ENCODE measurements at regions not wholly inside any gene's neighbourhood (a gene's known extent, or its start where the extent isn't known, plus 50 kb on each side); places are given as distances from the start of the nearest gene placed in this dataset.

DNA sequence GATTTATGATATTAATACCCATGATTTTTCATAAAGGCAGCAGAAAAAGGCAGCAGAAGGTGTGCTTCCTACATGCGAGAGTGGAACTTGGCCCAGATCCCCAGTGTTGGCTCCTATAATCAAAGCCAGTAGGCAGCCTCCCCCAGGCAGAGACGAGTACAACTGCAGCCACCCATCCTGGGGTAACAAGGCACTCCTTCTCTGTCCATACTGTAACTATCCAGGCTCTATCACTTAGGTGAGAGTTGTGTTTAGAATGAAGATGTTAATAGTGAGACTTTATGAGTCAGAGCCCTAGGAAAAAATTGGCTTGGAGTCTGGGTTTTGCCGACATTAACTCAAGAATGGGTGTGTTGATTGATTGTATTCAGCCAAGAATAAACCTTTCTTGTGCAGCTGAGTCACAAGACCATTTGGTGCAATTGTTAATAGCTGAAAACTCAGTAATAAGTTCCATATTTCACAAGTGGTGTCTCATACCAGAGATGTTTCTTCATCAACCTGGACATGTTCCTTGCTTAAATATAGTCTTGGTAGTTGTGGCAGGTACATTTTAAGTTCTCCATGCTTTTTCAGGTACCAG is 322.3 kb downstream of the DUSP10 start:
- H3K27ac ChIP-seq (ENCODE audit: low read depth in 2 of 2, low read length in 1 of 2): peak overlapping the region; percentile 32 to 81
- no peaks in the 10 kb centered on the region for H3K27me3 ChIP-seq (ENCODE audit: insufficient read depth)
- TF ChIP-seq, protein P1, sequence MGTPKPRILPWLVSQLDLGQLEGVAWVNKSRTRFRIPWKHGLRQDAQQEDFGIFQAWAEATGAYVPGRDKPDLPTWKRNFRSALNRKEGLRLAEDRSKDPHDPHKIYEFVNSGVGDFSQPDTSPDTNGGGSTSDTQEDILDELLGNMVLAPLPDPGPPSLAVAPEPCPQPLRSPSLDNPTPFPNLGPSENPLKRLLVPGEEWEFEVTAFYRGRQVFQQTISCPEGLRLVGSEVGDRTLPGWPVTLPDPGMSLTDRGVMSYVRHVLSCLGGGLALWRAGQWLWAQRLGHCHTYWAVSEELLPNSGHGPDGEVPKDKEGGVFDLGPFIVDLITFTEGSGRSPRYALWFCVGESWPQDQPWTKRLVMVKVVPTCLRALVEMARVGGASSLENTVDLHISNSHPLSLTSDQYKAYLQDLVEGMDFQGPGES (IDR thresholded peaks at IDR 0.05; ENCODE audit: low read depth, low read length): no peak
- TF ChIP-seq NRF1 (IDR thresholded peaks at IDR 0.05; ENCODE audit: low read depth, low read length) (no peak), FOXJ3 (CRISPR knock-in tag; IDR thresholded peaks at IDR 0.05) (no peak), EP300 (IDR thresholded peaks at IDR 0.05; ENCODE audit: borderline replicate concordance in 1 of 2, low read depth in 1 of 2, low read length in 1 of 2) (peak; percentile 14 to 53; a peak in 3 of 4 replicates), FOSL2 (IDR thresholded peaks at IDR 0.05; ENCODE audit: borderline replicate concordance, low read depth) (peak; percentile 63), SMC3 (IDR thresholded peaks at IDR 0.05; ENCODE audit: low read depth, low read length) (no peak), TAF1 (IDR thresholded peaks at IDR 0.05; ENCODE audit: borderline replicate concordance, low read depth, low read length) (no peak), MEF2A (IDR thresholded peaks at IDR 0.05; ENCODE audit: borderline replicate concordance, low read depth) (0 out of 2 replicates have a peak, but pooled peaks have one; percentile 32), YY1 (IDR thresholded peaks at IDR 0.05; ENCODE audit: low read depth) (no peak), GATA2 (CRISPR knock-in tag; IDR thresholded peaks at IDR 0.05) (no peak), JUND (IDR thresholded peaks at IDR 0.05) (peak; percentile 65), RAD21 (IDR thresholded peaks at IDR 0.05; ENCODE audit: low read length) (no peak), ELF1 (IDR thresholded peaks at IDR 0.05) (no peak), TEAD4 (IDR thresholded peaks at IDR 0.05; ENCODE audit: borderline replicate concordance, insufficient read depth) (no peak), NFIC (IDR thresholded peaks at IDR 0.05; ENCODE audit: borderline replicate concordance) (peak; percentile 81), TCF12 (IDR thresholded peaks at IDR 0.05) (peak; percentile 87), RFX5 (IDR thresholded peaks at IDR 0.05; ENCODE audit: low read length) (no peak), EZH2phosphoT487 (IDR thresholded peaks at IDR 0.05; ENCODE audit: borderline replicate concordance, low read depth) (no peak), SIN3A (IDR thresholded peaks at IDR 0.05; ENCODE audit: borderline replicate concordance, low read depth, low read length) (no peak)
- TF ChIP-seq, protein P2, sequence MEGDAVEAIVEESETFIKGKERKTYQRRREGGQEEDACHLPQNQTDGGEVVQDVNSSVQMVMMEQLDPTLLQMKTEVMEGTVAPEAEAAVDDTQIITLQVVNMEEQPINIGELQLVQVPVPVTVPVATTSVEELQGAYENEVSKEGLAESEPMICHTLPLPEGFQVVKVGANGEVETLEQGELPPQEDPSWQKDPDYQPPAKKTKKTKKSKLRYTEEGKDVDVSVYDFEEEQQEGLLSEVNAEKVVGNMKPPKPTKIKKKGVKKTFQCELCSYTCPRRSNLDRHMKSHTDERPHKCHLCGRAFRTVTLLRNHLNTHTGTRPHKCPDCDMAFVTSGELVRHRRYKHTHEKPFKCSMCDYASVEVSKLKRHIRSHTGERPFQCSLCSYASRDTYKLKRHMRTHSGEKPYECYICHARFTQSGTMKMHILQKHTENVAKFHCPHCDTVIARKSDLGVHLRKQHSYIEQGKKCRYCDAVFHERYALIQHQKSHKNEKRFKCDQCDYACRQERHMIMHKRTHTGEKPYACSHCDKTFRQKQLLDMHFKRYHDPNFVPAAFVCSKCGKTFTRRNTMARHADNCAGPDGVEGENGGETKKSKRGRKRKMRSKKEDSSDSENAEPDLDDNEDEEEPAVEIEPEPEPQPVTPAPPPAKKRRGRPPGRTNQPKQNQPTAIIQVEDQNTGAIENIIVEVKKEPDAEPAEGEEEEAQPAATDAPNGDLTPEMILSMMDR (IDR thresholded peaks at IDR 0.05): no peak
- TF ChIP-seq, protein P3, sequence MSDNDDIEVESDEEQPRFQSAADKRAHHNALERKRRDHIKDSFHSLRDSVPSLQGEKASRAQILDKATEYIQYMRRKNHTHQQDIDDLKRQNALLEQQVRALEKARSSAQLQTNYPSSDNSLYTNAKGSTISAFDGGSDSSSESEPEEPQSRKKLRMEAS (IDR thresholded peaks at IDR 0.05; ENCODE audit: low read depth): no peak
- TF ChIP-seq, protein P4, sequence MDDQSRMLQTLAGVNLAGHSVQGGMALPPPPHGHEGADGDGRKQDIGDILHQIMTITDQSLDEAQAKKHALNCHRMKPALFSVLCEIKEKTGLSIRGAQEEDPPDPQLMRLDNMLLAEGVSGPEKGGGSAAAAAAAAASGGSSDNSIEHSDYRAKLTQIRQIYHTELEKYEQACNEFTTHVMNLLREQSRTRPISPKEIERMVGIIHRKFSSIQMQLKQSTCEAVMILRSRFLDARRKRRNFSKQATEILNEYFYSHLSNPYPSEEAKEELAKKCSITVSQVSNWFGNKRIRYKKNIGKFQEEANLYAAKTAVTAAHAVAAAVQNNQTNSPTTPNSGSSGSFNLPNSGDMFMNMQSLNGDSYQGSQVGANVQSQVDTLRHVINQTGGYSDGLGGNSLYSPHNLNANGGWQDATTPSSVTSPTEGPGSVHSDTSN (IDR thresholded peaks at IDR 0.05): peak; percentile 81
- no peaks in the 10 kb centered on the region for H3K36me3 ChIP-seq (replicated peaks in 1 of 2; ENCODE audit: control insufficient read depth in 1 of 2, insufficient read depth in 2 of 2, low read length in 1 of 2)
- H3K79me2 ChIP-seq (ENCODE audit: insufficient read depth): no peaks in the 10 kb centered on the region
- H2AFZ ChIP-seq (ENCODE audit: low read depth): peak overlapping the region; percentile 24; the same call in 1 of the 2 replicates
- WGBS (ENCODE audit: low lambda C conversion rate): 32% methylated on average over 3 of the region's 3 CpGs
- H3F3A ChIP-seq (replicated peaks; ENCODE audit: insufficient read depth): peaks cover 3% of the 10 kb centered on the region
- H3K4me1 ChIP-seq (ENCODE audit: control insufficient read depth in 1 of 2, insufficient read depth in 2 of 2, low read depth in 1 of 2, low read length in 1 of 2): peaks cover 0 to 3% of the 10 kb centered on the region in 2 experiments; a peak in 2 of 4 replicates
- no peak overlapping the region for H3K9ac ChIP-seq
- POLR2A ChIA-PET: no interaction called here
- H3K9me3 ChIP-seq: no peaks in the 10 kb centered on the region
- no peaks in the 10 kb centered on the region for H3K9me2 ChIP-seq
- H3K4me2 ChIP-seq: no peak overlapping the region
- no peaks in the 10 kb centered on the region for H4K20me1 ChIP-seq (ENCODE audit: insufficient read depth)
- no peak overlapping the region for H3K4me3 ChIP-seq (ENCODE audit: low read depth in 2 of 2, low read length in 1 of 2)
- no peak for DNase-seq
- CTCF ChIA-PET: no interaction called here
